Fibroblast of lung (primary cell): ENCODE measurements at regions not wholly inside any gene's neighbourhood (a gene's known extent, or its start where the extent isn't known, plus 50 kb on each side); places are given as distances from the start of the nearest gene placed in this dataset.

ENCODE experiments used
- DNase-seq, 2 donors: peaks; one replicate each; pipeline versions ENCODE4 v3.0.0 to v3.0.0-alpha.2; 2010; ENCODE audit warnings: low read depth in 2 of 2
- H2AFZ ChIP-seq: 2 replicates; pipeline ENCODE4 v1.5.1; 2012; ENCODE audit warnings: low read length, control low read depth, inconsistent platforms
- H3K27ac ChIP-seq: 2 replicates; pipeline ENCODE4 v1.5.1; 2011; ENCODE audit warnings: low read length, control low read depth; ENCODE audit not compliant: insufficient read depth
- H3K27me3 ChIP-seq: 2 replicates; pipeline ENCODE4 v1.5.1; 2011; ENCODE audit warnings: mild to moderate bottlenecking, low read length; ENCODE audit not compliant: control insufficient read depth, insufficient read depth
- H3K36me3 ChIP-seq: 2 replicates; pipeline ENCODE4 v1.5.1; 2011; ENCODE audit warnings: low read length; ENCODE audit not compliant: control insufficient read depth, insufficient read depth
- H3K4me1 ChIP-seq: 2 replicates; pipeline ENCODE4 v1.5.1; 2011; ENCODE audit warnings: low read length; ENCODE audit not compliant: control insufficient read depth, insufficient read depth; ENCODE audit errors: extremely low read depth
- H3K4me2 ChIP-seq: 2 replicates; pipeline ENCODE4 v1.5.1; 2011; ENCODE audit warnings: low read length, control low read depth; ENCODE audit not compliant: insufficient read depth; ENCODE audit errors: extremely low read depth
- H3K4me3 ChIP-seq, 4 experiments: fragments of 200-600 bp in 1 of 4; sonication (generic) in 1 of 4; replicated peaks in 1 of 4; 2 replicates each; pipeline ENCODE4 v1.5.1; 2011 to 2016; ENCODE audit warnings: low read length in 4 of 4, low read depth in 3 of 4, mild to moderate bottlenecking in 3 of 4, control low read depth in 2 of 4, inconsistent platforms in 1 of 4, mixed read lengths in 1 of 4; ENCODE audit not compliant: insufficient read depth in 1 of 4; ENCODE audit errors: control extremely low read depth in 1 of 4
- H3K79me2 ChIP-seq: 2 replicates; pipeline ENCODE4 v1.5.1; 2012; ENCODE audit warnings: mild to moderate bottlenecking, low read length, inconsistent platforms; ENCODE audit not compliant: control insufficient read depth, insufficient read depth
- H3K9ac ChIP-seq: 2 replicates; pipeline ENCODE4 v1.5.1; 2011; ENCODE audit warnings: mild to moderate bottlenecking, low read length, control low read depth; ENCODE audit not compliant: insufficient read depth
- H3K9me3 ChIP-seq: 2 replicates; pipeline ENCODE4 v1.5.1; 2012; ENCODE audit warnings: low read depth, low read length; ENCODE audit not compliant: control insufficient read depth, insufficient read depth
- H4K20me1 ChIP-seq: 2 replicates; pipeline ENCODE4 v1.5.1; 2011; ENCODE audit warnings: low read length; ENCODE audit not compliant: control insufficient read depth, insufficient read depth; ENCODE audit errors: extremely low read depth
- CTCF ChIP-seq, 2 donors: IDR thresholded peaks in 1 of 2; conservative IDR thresholded peaks in 1 of 2; 1 replicate in 1 of 2; 2 replicates in 1 of 2; pipeline ENCODE4 v1.5.1; 2011 to 2012; ENCODE audit warnings: low read length in 2 of 2, control low read depth in 1 of 2, inconsistent platforms in 1 of 2, low read depth in 1 of 2, mild to moderate bottlenecking in 1 of 2
- EZH2 ChIP-seq: IDR thresholded peaks from 2 replicates; pipeline ENCODE4 v1.5.1; 2012; ENCODE audit warnings: low read length, control low read depth, mild to moderate bottlenecking; ENCODE audit errors: missing control alignments

GRCh38 chr13:71249011-71249410 is 618.0 kb downstream of the DACH1 start:
- Histone ChIP-seq H3K79me2 (no peaks in the 10 kb centered on the region), H3K36me3 (no peaks in the 10 kb centered on the region), H4K20me1 (no peaks in the 10 kb centered on the region), H3K27me3 (no peaks in the 10 kb centered on the region), H3K4me3 (no peak overlapping the region), H2AFZ (no peak overlapping the region), H3K9ac (no peak overlapping the region), H3K27ac (no peak overlapping the region), H3K4me2 (no peak overlapping the region), H3K9me3 (no peaks in the 10 kb centered on the region), H3K4me1 (no peaks in the 10 kb centered on the region)
- TF ChIP-seq EZH2 = no peak
- no peak for TF ChIP-seq CTCF (conservative IDR thresholded peaks at IDR 0.05 in 1 of 2, IDR thresholded peaks at IDR 0.05 in 1 of 2; ENCODE audit: low read depth in 1 of 2, low read length in 2 of 2)
- DNase-seq = no peak

GRCh38 chr13:71244161-71244560 is 622.8 kb downstream of the DACH1 start:
- no peak overlapping the region for H2AFZ ChIP-seq
- no peaks in the 10 kb centered on the region for H3K27me3 ChIP-seq
- no peaks in the 10 kb centered on the region for H3K36me3 ChIP-seq
- H3K27ac ChIP-seq = no peak overlapping the region
- no peak overlapping the region for H3K4me2 ChIP-seq
- no peak overlapping the region for H3K9ac ChIP-seq
- H3K4me1 ChIP-seq = no peaks in the 10 kb centered on the region
- H3K4me3 ChIP-seq = no peak overlapping the region
- no peaks in the 10 kb centered on the region for H3K79me2 ChIP-seq
- H3K9me3 ChIP-seq = no peaks in the 10 kb centered on the region
- no peak for DNase-seq
- no peaks in the 10 kb centered on the region for H4K20me1 ChIP-seq
- TF ChIP-seq CTCF (conservative IDR thresholded peaks at IDR 0.05 in 1 of 2, IDR thresholded peaks at IDR 0.05 in 1 of 2; ENCODE audit: low read depth in 1 of 2, low read length in 2 of 2) (no peak), EZH2 (no peak)

GRCh38 chr13:71242201-71242600 is 624.8 kb downstream of the DACH1 start:
- H3K27me3 ChIP-seq = no peaks in the 10 kb centered on the region
- no peaks in the 10 kb centered on the region for H3K79me2 ChIP-seq
- H3K27ac ChIP-seq = no peak overlapping the region
- H3K4me3 ChIP-seq = no peak overlapping the region
- H3K9ac ChIP-seq = no peak overlapping the region
- H3K36me3 ChIP-seq = no peaks in the 10 kb centered on the region
- DNase-seq = peak; percentile 39 to 40
- H2AFZ ChIP-seq = no peak overlapping the region
- no peaks in the 10 kb centered on the region for H3K4me1 ChIP-seq
- H3K9me3 ChIP-seq = no peaks in the 10 kb centered on the region
- no peak for TF ChIP-seq CTCF (conservative IDR thresholded peaks at IDR 0.05 in 1 of 2, IDR thresholded peaks at IDR 0.05 in 1 of 2; ENCODE audit: low read depth in 1 of 2, low read length in 2 of 2)
- no peak for TF ChIP-seq EZH2
- no peaks in the 10 kb centered on the region for H4K20me1 ChIP-seq
- no peak overlapping the region for H3K4me2 ChIP-seq
